ENCODE measurements at regions not wholly inside any gene's neighbourhood (a gene's known extent, or its start where the extent isn't known, plus 50 kb on each side); places are given as distances from the start of the nearest gene placed in this dataset.

DNA sequence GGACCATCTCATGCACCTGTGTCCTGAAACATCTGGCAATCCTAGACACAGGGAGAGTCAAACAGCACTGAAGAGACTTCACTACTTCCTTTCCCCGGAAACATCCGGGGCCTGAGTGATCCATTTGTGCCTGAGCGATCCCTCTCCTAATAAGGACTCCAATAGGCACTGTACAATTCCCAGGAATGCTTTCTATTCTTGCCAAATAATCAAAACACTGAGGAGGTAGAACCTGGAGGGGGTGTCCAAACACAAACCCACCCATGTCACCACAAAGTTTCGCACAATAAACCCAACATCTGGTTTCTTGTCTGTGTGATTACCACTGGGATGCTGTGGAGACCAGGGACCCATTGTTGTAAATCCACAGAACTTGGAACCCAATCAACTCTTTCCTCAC, 205.0 kb downstream of the OPA1 start:
- peaks cover 20% of the 10 kb centered on the region for H3K4me1 Mint-ChIP-seq
- H3K27me3 Mint-ChIP-seq (ENCODE audit: low read depth): peaks cover 46% of the 10 kb centered on the region
- H3K4me3 Mint-ChIP-seq: no peak overlapping the region
- H3K27ac Mint-ChIP-seq (ENCODE audit: unreplicated experiment): no peak overlapping the region
- no peaks in the 10 kb centered on the region for H3K36me3 Mint-ChIP-seq (ENCODE audit: low read depth)
- TF ChIP-seq, protein P1, sequence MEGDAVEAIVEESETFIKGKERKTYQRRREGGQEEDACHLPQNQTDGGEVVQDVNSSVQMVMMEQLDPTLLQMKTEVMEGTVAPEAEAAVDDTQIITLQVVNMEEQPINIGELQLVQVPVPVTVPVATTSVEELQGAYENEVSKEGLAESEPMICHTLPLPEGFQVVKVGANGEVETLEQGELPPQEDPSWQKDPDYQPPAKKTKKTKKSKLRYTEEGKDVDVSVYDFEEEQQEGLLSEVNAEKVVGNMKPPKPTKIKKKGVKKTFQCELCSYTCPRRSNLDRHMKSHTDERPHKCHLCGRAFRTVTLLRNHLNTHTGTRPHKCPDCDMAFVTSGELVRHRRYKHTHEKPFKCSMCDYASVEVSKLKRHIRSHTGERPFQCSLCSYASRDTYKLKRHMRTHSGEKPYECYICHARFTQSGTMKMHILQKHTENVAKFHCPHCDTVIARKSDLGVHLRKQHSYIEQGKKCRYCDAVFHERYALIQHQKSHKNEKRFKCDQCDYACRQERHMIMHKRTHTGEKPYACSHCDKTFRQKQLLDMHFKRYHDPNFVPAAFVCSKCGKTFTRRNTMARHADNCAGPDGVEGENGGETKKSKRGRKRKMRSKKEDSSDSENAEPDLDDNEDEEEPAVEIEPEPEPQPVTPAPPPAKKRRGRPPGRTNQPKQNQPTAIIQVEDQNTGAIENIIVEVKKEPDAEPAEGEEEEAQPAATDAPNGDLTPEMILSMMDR (conservative IDR thresholded peaks at IDR 0.05): no peak
- no peak for DNase-seq (ENCODE audit: low read depth, low spot score)
- H3K9me3 Mint-ChIP-seq: no peaks in the 10 kb centered on the region

DNA sequence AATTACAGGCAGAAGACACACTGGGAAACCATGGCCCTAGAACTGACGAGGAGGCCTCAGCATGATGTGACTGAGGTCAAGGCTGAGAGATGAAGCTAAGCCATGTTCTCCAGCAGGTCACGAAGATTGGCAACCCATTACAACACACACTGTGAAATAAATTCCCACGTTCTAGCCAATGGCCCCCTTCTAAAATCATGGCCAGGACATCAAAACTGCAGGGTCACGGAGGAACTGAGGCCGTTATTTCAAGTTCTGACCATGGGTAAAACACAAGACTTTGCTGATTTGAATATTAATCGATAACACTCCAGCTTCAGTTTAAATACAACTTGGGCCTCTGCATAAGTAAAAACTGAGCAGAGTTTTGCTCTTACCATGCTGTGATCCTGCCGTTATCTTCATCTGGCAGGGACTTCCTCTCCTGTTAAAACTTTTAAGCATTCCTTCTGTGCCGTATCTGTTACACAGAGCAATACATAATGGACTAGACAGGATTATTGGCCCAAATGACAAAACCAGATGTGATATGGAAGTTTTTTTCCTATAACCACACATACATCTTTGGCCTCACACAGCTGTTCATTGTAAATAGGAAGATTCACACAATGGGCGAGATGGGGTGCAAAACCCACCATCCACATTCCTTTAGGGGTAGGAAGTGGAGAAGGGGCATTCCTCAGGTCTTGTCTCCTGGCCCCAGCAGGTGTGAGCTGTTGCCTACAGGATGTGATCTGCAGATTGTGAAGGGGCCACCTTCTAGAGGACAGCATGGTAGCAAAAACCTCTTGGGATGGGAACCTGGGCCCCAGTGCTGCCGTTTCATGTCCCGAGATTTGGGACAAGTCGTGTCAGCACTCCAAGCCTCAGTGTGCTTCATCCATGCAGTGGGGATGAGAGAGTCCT, 207.4 kb downstream of the OPA1 start:
- DNase-seq (ENCODE audit: low read depth, low spot score): no peak
- H3K4me1 Mint-ChIP-seq: peaks cover 9% of the 10 kb centered on the region
- peaks cover 22% of the 10 kb centered on the region for H3K27me3 Mint-ChIP-seq (ENCODE audit: low read depth)
- H3K36me3 Mint-ChIP-seq (ENCODE audit: low read depth): no peaks in the 10 kb centered on the region
- no peaks in the 10 kb centered on the region for H3K9me3 Mint-ChIP-seq
- H3K4me3 Mint-ChIP-seq: no peak overlapping the region
- TF ChIP-seq, protein P1 (conservative IDR thresholded peaks at IDR 0.05): no peak
- no peak overlapping the region for H3K27ac Mint-ChIP-seq (ENCODE audit: unreplicated experiment)

DNA sequence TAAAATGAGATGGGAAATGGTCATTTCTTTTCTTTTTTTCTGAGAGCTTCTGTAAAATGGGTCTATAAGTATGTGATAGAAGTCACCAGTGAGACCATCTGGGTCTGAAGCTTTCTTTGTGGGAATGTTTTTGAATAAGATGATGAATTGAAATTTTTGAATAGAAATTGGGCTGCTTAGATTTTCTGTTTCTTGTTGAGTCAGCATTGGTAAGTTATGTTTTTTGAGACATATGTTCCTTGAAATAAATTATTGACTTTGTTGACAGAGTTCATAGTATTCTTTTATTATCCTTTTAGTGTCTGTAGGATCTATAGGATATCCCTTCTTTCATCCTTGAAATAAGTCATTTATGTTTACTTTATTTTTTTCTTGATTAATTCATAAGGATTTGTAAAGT, 208.1 kb downstream of the OPA1 start:
- Mint-ChIP-seq H3K27ac (ENCODE audit: unreplicated experiment) (no peak overlapping the region), H3K36me3 (ENCODE audit: low read depth) (no peaks in the 10 kb centered on the region), H3K4me1 (peaks cover 9% of the 10 kb centered on the region), H3K4me3 (no peak overlapping the region), H3K27me3 (ENCODE audit: low read depth) (peaks cover 21% of the 10 kb centered on the region), H3K9me3 (no peaks in the 10 kb centered on the region)
- no peak for DNase-seq (ENCODE audit: low read depth, low spot score)
- TF ChIP-seq, protein P1 (conservative IDR thresholded peaks at IDR 0.05): no peak

DNA sequence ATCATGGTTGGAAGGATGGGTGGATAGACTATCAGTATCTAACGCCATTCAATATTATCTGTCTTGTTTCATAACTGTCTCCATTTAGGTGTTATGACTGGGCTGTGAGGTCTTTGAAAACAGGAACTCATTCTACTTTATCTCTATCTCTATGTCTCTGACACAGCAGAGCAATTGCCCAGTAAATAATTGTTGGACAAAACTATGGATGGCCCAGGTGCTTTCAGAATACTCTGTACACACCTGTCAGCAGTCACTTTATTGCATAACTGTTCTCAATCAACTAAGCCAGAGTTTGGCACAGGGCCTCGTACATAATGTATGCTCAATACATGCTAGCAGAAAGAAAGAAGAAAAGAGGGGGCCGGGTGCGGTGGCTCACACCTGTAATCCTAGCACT, 210.3 kb downstream of the OPA1 start:
- H3K4me3 Mint-ChIP-seq: no peak overlapping the region
- DNase-seq (ENCODE audit: low read depth, low spot score): no peak
- no peaks in the 10 kb centered on the region for H3K9me3 Mint-ChIP-seq
- no peaks in the 10 kb centered on the region for H3K36me3 Mint-ChIP-seq (ENCODE audit: low read depth)
- H3K4me1 Mint-ChIP-seq: peaks cover 9% of the 10 kb centered on the region
- no peak overlapping the region for H3K27ac Mint-ChIP-seq (ENCODE audit: unreplicated experiment)
- peaks cover 28% of the 10 kb centered on the region for H3K27me3 Mint-ChIP-seq (ENCODE audit: low read depth)
- TF ChIP-seq, protein P1 (conservative IDR thresholded peaks at IDR 0.05): no peak

DNA sequence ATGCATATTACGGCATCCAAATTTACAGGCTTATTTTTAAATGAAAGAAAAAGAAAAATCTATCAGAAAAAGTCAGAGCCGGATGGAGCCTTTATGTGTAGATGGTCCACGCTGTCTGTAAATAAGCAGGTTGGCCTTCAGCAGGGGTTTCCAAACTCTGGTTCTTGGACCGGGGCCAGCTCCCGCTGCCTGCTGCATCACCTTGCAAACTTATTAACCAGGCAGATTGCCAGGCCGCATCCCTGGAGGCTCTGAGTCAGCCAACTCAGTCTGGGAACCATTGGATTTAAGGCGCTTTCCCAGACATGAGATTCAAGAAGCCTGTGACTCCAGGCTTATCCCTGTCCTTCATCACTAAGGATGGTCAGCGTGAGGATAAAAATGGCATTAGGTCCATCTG, 212.4 kb downstream of the OPA1 start:
- peaks cover 33% of the 10 kb centered on the region for H3K27me3 Mint-ChIP-seq (ENCODE audit: low read depth)
- no peaks in the 10 kb centered on the region for H3K9me3 Mint-ChIP-seq
- TF ChIP-seq, protein P1 (conservative IDR thresholded peaks at IDR 0.05): no peak
- no peaks in the 10 kb centered on the region for H3K36me3 Mint-ChIP-seq (ENCODE audit: low read depth)
- H3K27ac Mint-ChIP-seq (ENCODE audit: unreplicated experiment): no peak overlapping the region
- H3K4me3 Mint-ChIP-seq: no peak overlapping the region
- peaks cover 16% of the 10 kb centered on the region for H3K4me1 Mint-ChIP-seq
- DNase-seq (ENCODE audit: low read depth, low spot score): no peak

Data from neural crest cell (in vitro differentiated cells).